ENCODE measurements at regions not wholly inside any gene's neighbourhood (a gene's known extent, or its start where the extent isn't known, plus 50 kb on each side); places are given as distances from the start of the nearest gene placed in this dataset.

DNA sequence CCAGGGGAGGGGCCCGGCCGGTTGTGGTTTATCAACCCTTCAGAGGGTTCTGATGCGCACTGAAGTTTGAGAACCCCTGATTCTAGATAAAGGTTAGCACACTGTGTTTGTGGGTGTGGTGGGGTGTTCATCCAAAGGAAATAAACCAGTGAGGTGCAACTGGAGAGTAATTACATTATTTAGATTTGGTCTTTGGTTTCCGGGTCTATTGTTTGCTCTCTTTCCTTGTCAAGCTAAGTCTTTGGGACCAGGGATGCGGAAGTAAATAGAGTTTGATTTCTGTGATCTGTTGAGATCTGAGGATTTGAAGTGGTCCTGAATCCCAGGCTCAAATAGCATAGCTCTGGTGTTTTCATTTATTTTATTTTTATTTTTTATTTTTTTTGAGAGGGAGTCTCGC, 50.5 kb upstream of the CLMP start:
- H3K4me3 ChIP-seq (ENCODE audit: low read depth, low read length): no peak overlapping the region
- TF ChIP-seq, protein P1, sequence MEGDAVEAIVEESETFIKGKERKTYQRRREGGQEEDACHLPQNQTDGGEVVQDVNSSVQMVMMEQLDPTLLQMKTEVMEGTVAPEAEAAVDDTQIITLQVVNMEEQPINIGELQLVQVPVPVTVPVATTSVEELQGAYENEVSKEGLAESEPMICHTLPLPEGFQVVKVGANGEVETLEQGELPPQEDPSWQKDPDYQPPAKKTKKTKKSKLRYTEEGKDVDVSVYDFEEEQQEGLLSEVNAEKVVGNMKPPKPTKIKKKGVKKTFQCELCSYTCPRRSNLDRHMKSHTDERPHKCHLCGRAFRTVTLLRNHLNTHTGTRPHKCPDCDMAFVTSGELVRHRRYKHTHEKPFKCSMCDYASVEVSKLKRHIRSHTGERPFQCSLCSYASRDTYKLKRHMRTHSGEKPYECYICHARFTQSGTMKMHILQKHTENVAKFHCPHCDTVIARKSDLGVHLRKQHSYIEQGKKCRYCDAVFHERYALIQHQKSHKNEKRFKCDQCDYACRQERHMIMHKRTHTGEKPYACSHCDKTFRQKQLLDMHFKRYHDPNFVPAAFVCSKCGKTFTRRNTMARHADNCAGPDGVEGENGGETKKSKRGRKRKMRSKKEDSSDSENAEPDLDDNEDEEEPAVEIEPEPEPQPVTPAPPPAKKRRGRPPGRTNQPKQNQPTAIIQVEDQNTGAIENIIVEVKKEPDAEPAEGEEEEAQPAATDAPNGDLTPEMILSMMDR (IDR thresholded peaks at IDR 0.05; ENCODE audit: borderline replicate concordance, insufficient read depth, low read depth, low read length): no peak
